GM21737 (cell line): ENCODE measurements at regions not wholly inside any gene's neighbourhood (a gene's known extent, or its start where the extent isn't known, plus 50 kb on each side); places are given as distances from the start of the nearest gene placed in this dataset.

Experiments used
- ATAC-seq: cut with Tn5 transposase; IDR thresholded peaks from one replicate; pipeline ENCODE4 v1.9.1; 2021; ENCODE audit warnings: mild to moderate bottlenecking, moderate library complexity; ENCODE audit not compliant: unreplicated experiment

- peak; percentile 22 for ATAC-seq
Observed at GRCh38 chr15:89400116-89400781, 65.6 kb upstream of the POLG start.

GRCh38 chr15:89399238-89400115 lies 64.9 kb upstream of the POLG start:
- ATAC-seq, result peak; percentile 69

DNA sequence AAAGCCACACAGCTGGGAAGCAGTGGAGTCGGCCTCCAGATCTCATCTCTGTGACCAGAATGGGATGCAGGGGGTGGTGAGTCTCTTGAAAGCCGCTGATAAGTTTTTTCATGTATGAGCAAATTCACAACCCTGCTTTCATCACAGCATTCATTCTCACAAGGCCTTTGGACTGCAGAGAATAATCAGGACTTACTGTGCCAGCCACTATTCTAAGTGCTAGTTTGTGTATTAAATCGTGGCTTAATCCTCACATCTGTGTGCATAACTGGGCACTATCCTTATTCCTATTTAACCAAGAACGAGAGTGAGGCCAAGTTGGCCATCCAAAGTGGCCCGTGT lies 64.2 kb upstream of the POLG start:
- no peak for ATAC-seq

DNA sequence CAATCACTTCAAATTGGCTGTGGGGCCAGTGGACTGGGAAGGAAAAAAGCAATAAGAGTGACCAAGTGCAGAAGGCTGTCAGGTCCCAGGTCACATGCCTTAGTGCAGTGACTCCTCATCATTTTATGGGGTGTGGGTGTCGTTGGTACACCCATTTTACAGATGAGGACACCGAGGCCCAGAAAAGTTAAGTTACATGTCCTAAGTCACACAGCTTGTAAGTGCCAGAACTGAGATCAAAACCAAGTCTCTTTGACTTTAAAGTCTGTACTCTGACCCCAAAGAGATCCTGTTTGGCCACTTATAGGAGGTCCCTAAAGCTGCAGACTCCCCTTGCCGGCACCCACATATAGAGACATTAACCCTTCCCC lies 63.0 kb upstream of the POLG start:
- no peak for ATAC-seq

DNA sequence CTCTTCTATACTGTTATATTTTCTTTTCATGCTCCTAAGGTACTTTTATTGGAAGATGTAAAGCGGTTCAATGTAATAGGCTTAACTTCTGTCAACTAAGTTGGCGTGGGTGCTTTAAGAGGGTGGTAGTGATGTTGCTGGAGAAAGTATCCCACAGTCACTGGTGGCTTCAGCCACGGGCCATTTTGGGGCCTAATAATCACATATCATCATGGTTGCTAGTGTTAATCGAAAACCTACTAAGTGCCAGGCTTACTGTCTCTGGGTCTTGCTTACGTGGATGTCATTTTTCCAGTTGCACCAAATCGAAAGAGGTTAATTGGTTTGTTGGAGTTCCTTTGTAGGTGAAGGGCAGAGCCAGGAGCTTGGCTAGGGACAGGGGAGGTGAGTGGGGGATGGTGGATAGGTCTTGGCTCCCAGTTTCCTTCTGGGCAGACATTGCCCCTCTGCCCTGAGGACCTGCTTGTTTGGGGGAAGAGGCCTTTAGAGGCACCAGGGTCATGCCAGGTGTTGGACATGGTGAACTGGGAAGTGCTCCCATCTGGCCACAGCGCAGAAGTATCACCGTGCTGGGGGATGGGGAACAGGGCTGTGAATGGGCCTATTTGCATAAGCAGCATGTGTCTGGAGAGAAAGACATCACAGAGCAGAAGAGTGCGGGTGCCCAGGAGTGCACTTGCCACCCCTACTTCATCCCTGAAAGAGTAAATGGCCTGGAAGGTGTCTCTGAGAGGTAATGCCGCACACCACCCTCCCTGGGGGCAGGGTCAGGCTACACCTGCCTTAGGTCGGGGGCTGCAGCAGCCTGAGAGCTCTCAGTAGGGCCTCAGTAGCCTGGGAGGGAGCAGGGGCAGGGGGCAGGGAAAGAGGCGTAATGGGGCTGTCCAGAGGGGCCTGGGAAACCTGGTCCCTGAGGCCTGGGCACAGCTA lies 62.4 kb upstream of the POLG start:
- no peak for ATAC-seq

DNA sequence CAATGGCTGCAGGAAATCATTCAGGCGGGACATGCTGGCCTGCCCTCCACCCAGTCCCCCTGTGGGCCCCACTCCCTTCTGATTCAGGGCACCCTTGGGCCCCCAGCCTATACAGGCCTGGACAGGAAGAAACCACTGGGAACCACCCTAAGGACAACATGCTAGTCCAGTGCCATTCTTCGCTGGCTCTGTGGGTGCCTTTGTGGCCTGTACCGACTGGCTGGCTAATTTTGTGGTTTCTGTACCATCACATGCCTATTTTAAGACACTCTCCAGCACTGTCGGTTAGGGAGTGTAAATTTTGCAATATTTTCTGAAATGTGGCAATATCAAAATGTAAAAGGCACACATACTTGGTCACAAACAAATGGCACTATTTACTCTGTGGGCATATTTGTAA lies 61.4 kb upstream of the POLG start:
- ATAC-seq, result no peak

- ATAC-seq, result no peak
Observed at GRCh38 chr15:89395461-89395871, 60.8 kb upstream of the POLG start.

DNA sequence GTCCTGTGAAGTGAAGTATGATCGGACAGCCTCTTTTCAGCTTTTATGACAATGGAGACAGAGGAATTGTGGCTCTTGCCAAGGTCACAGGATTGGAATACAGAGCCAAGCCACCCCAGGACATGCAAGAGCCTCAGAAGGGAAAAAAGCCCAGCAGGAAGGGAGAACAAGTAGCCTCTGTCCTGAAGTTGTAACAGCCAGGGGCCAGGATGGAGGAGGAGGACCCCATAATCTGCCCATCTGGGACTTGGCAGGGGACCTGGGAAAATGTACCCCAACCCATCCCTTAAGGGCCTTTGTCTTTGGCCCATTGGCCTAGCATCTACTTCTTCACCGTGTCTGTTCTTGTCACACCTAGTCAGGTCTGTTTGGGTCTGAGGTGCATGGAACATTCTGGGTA lies 60.4 kb upstream of the POLG start:
- ATAC-seq, result no peak

DNA sequence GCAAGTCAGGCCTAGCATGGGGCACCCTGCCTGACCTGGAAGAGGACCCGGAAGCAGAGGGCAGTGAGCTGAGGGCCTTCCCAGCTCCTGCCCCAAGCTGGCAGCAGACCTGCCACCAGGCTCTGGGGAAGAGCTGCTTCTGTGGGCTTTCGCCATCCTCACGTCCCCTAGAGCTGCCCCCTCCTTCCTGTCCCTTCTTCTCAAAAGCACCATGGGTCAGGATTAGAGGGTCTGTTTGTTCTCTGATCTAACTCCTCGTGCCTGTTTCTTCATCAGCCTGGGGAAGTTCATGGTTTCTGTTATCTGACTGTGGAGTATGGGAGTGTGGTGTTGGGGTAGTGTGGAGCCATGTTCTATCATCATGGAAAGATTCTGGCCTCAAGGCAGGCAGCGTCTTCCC lies 58.4 kb upstream of the POLG start:
- no peak for ATAC-seq

GRCh38 chr15:89391685-89392257 lies 57.1 kb upstream of the POLG start:
- no peak for ATAC-seq

- no peak for ATAC-seq
Observed at GRCh38 chr15:89389841-89390603, 55.4 kb upstream of the POLG start.

DNA sequence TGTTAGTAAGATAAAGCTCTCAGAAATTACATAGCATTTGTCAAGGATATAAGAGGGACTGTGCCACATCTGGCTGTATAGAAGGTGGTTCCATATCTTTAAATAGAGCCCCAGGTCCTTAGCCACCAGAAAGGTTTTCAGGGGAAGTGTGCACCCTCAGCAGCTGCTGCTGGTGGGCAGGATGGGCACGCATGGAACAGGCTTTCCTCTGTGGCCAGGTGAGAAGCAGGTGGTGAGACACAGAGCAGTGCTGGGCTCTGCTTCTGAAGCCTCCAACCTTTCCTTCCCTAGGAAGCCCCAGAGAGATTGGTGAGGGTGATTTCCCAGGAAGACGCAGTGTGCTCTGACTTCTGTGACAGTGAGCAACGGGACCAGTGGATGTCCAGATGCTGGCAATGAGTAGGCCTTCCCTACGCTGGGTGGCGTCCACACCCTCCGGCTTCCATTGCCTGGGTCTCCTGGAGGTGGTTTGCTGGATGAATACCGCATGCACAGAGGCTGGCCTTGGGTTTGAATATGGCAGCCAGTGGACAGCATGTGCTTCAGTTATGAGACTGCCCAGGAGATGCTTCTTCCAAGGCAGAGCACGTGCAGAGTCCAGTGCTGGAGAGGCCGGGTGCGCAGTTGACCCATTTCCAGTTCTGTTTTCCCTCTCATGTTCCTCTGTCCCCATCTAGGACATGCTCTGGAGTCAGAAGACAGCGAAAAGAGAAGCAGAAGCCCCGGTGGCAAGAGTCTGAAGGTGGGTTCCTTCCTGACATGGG lies 52.7 kb upstream of the POLG start:
- ATAC-seq, result no peak

DNA sequence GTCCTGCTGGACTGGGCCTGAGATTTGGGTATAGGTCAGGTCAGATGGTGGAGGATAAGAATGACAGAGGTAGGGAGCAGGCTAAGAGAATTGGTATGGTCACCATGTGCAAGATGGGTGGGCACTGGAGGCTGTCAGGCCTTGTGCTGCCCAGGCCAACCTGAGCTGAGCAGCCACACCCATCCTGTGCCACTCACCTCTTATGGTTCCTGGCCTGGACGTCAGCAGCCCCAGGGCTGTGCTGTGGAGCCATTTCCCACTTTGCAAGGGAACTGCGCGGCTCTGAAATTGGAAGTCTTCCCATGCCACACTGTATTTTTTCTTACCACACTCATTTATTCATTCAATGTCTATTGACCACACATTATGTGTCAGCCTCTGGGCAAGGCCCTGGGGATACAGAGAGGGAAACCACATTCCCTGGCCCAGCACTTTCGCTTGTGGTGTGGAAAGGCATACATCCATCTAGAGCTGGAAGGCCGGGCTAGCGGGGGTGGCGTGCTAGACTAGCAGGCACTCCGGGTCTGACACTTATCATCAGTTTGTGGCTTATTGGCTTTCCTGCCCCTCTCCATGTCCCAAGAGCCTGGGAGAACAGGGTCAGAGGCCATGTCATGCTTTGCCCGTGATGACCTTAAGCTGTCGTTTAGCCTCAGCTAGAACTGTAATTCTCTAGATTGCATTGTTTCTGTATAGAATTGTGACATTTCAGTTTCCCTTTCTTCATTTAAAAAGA lies 51.1 kb upstream of the POLG start:
- no peak for ATAC-seq
